K562 (cell line): ENCODE measurements at regions not wholly inside any gene's neighbourhood (a gene's known extent, or its start where the extent isn't known, plus 50 kb on each side); places are given as distances from the start of the nearest gene placed in this dataset.
"Not testable (repeated sequence)": the region's sequence is repeated elsewhere in the genome, so short reads cannot be mapped to it uniquely, and the experiment has no call there.

Experiments used
- BCL6 ChIP-seq: fragments of 250-450 bp; sonication (Bioruptor Pico); IDR thresholded peaks from 2 replicates; pipeline ENCODE4 v1.4.0; 2020
- ETV6 ChIP-seq, 3 experiments: fragments of 150-350 bp in 1 of 3; sonication (generic) in 1 of 3; formaldehyde crosslinking in 1 of 3; IDR thresholded peaks; 2 replicates each; pipeline versions ENCODE4 v1.6.1 to v1.8.0; 2014 to 2022; ENCODE audit warnings: borderline replicate concordance in 2 of 3, low read depth in 2 of 3, antibody characterized with exemption in 1 of 3, low read length in 1 of 3, mild to moderate bottlenecking in 1 of 3, missing genetic modification reagents in 1 of 3
- HNRNPLL ChIP-seq: fragments of 200-400 bp; formaldehyde crosslinking; IDR thresholded peaks from 2 replicates; pipeline ENCODE4 v1.6.1; 2017; ENCODE audit warnings: low read length, low read depth, mild to moderate bottlenecking; ENCODE audit not compliant: poor library complexity, severe bottlenecking
- ZNF408 ChIP-seq: fragments of 250-450 bp; sonication (Bioruptor Pico); IDR thresholded peaks from 2 replicates; pipeline ENCODE4 v1.4.0; 2020; ENCODE audit warnings: low read depth, mild to moderate bottlenecking, moderate library complexity
- TF ChIP-seq, protein P1 (sequence below): sonication (generic); formaldehyde crosslinking; IDR thresholded peaks from 2 replicates; pipeline ENCODE4 v1.8.0; 2022; ENCODE audit warnings: mild to moderate bottlenecking, missing genetic modification reagents
- TF ChIP-seq, protein P2 (sequence below): sonication (generic); formaldehyde crosslinking; IDR thresholded peaks from 2 replicates; pipeline ENCODE4 v1.8.1; 2023; ENCODE audit warnings: missing genetic modification reagents, mild to moderate bottlenecking, borderline replicate concordance

DNA sequence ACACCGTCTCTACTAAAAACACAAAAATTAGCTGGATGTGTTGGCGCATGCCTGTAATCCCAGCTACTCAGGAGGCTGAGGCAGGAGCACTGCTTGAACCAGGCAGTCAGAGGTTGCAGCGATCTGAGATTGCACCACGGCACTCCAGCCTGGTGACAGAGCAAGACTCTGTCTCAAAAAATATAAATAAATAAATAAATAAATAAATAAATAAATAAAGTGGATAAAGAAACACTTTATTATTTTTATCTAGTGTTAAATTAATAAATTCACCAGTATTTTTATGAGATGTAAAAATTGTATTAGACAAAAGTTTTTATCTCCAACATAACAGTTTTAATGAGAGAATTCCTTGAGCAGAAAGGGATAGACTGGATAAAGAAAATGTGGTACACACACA, 839.3 kb downstream of the DIAPH3 start:
- TF ChIP-seq ETV6 (IDR thresholded peaks at IDR 0.05; ENCODE audit: borderline replicate concordance in 1 of 2, low read depth in 2 of 2, low read length in 1 of 2); ETV6 (CRISPR knock-in tag; IDR thresholded peaks at IDR 0.05; ENCODE audit: borderline replicate concordance); BCL6 (CRISPR knock-in tag); HNRNPLL; ZNF408 (CRISPR knock-in tag): not testable (repeated sequence)
- TF ChIP-seq, protein P1, sequence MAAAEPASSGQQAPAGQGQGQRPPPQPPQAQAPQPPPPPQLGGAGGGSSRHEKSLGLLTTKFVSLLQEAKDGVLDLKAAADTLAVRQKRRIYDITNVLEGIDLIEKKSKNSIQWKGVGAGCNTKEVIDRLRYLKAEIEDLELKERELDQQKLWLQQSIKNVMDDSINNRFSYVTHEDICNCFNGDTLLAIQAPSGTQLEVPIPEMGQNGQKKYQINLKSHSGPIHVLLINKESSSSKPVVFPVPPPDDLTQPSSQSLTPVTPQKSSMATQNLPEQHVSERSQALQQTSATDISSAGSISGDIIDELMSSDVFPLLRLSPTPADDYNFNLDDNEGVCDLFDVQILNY, result not testable (repeated sequence)
- TF ChIP-seq, protein P2, sequence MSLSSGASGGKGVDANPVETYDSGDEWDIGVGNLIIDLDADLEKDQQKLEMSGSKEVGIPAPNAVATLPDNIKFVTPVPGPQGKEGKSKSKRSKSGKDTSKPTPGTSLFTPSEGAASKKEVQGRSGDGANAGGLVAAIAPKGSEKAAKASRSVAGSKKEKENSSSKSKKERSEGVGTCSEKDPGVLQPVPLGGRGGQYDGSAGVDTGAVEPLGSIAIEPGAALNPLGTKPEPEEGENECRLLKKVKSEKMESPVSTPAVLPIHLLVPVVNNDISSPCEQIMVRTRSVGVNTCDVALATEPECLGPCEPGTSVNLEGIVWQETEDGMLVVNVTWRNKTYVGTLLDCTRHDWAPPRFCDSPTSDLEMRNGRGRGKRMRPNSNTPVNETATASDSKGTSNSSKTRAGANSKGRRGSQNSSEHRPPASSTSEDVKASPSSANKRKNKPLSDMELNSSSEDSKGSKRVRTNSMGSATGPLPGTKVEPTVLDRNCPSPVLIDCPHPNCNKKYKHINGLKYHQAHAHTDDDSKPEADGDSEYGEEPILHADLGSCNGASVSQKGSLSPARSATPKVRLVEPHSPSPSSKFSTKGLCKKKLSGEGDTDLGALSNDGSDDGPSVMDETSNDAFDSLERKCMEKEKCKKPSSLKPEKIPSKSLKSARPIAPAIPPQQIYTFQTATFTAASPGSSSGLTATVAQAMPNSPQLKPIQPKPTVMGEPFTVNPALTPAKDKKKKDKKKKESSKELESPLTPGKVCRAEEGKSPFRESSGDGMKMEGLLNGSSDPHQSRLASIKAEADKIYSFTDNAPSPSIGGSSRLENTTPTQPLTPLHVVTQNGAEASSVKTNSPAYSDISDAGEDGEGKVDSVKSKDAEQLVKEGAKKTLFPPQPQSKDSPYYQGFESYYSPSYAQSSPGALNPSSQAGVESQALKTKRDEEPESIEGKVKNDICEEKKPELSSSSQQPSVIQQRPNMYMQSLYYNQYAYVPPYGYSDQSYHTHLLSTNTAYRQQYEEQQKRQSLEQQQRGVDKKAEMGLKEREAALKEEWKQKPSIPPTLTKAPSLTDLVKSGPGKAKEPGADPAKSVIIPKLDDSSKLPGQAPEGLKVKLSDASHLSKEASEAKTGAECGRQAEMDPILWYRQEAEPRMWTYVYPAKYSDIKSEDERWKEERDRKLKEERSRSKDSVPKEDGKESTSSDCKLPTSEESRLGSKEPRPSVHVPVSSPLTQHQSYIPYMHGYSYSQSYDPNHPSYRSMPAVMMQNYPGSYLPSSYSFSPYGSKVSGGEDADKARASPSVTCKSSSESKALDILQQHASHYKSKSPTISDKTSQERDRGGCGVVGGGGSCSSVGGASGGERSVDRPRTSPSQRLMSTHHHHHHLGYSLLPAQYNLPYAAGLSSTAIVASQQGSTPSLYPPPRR (CRISPR knock-in tag), result not testable (repeated sequence)
